Stomach (tissue), 8 donors: ENCODE measurements at regions not wholly inside any gene's neighbourhood (a gene's known extent, or its start where the extent isn't known, plus 50 kb on each side); places are given as distances from the start of the nearest gene placed in this dataset.

Experiments used
- DNase-seq, 2 donors: peaks; one replicate each; pipeline versions ENCODE4 v3.0.0 to v3.0.0-alpha.2; 2013 to 2019
- H3K27ac ChIP-seq, 5 donors: fragments of 200-600 bp in 4 of 5; sonication (generic) in 4 of 5; one replicate each; pipeline ENCODE4 v1.5.1; 2013 to 2019; ENCODE audit warnings: mild to moderate bottlenecking in 1 of 5, moderate library complexity in 1 of 5
- H3K27me3 ChIP-seq, 3 donors: fragments of 200-600 bp; sonication (generic); one replicate each; pipeline ENCODE4 v1.5.1; 2017 to 2019; ENCODE audit warnings: mixed run types in 1 of 3
- H3K36me3 ChIP-seq, 4 donors: fragments of 200-600 bp; sonication (generic); 1 replicate in 3 of 4; 2 replicates in 1 of 4; pipeline ENCODE4 v1.5.1; 2016 to 2019
- H3K4me1 ChIP-seq, 4 donors: fragments of 200-600 bp; sonication (generic); one replicate each; pipeline ENCODE4 v1.5.1; 2016 to 2019
- H3K4me3 ChIP-seq, 4 donors: fragments of 200-600 bp; sonication (generic) in 3 of 4; one replicate each; pipeline ENCODE4 v1.5.1; 2016 to 2019; ENCODE audit warnings: mild to moderate bottlenecking in 1 of 4
- H3K9me3 ChIP-seq, 4 donors: fragments of 200-600 bp; sonication (generic); one replicate each; pipeline ENCODE4 v1.5.1; 2016 to 2019
- EP300 ChIP-seq: sonication (generic); formaldehyde crosslinking; IDR thresholded peaks from one replicate; pipeline ENCODE4 v1.6.1; 2017; ENCODE audit warnings: antibody characterized with exemption
- POLR2A ChIP-seq, 4 donors: fragments of 450-650 bp; IDR thresholded peaks; one replicate each; pipeline ENCODE4 v1.6.1; 2016; ENCODE audit warnings: antibody characterized with exemption in 4 of 4, control low read depth in 2 of 4, mild to moderate bottlenecking in 1 of 4, moderate library complexity in 1 of 4
- POLR2AphosphoS5 ChIP-seq, 3 donors: sonication (generic); formaldehyde crosslinking; IDR thresholded peaks; one replicate each; pipeline ENCODE4 v1.6.1; 2016; ENCODE audit warnings: antibody characterized with exemption in 3 of 3
- WGBS, 5 donors: extraction: QIAGEN DNeasy Blood & Tissue Kit in 3 of 5; methylation state at CpG; one replicate each; pipeline versions ENCODE4 v1.1.5 to v1.1.7; 2013 to 2018; 5-methylcytosine and 5-hydroxymethylcytosine counted together
- intact Hi-C: fragments of 100-400 bp; cut with DNase I; formaldehyde crosslinking; loops from one replicate; pipeline ENCODE4 v1.15.1; 2023; ENCODE audit warnings: low total_unique reads
- TF ChIP-seq, protein P1 (sequence below), 7 experiments: fragments of 450-650 bp in 4 of 7; fragments of 200-600 bp in 3 of 7; sonication (generic) in 3 of 7; IDR thresholded peaks; one replicate each; pipeline ENCODE4 v1.5.1; 2016 to 2019; ENCODE audit warnings: antibody characterized with exemption in 7 of 7, control low read depth in 2 of 7, mild to moderate bottlenecking in 1 of 7
- donor health status: healthy with polysubstance abuse.
- donor health status: Bipolar disorder and iron deficiency.
- donor health status: healthy.

GRCh38 chr4:96260064-96260682 lies 420.3 kb downstream of the PDHA2 start:
- no peak overlapping the region for H3K27ac ChIP-seq
- H3K4me3 ChIP-seq: no peak overlapping the region
- H3K9me3 ChIP-seq: no peaks in the 10 kb centered on the region
- intact Hi-C loops: no loop called here
- no peaks in the 10 kb centered on the region for H3K27me3 ChIP-seq
- H3K4me1 ChIP-seq: peaks cover 0 to 14% (median 0%) of the 10 kb centered on the region in 4 donors
- H3K36me3 ChIP-seq: no peaks in the 10 kb centered on the region
- DNase-seq: no peak
- 56 to 71% (median 64%) methylated on average over 2 of the region's 2 CpGs for WGBS, 5 donors
- TF ChIP-seq POLR2A (IDR thresholded peaks at IDR 0.05) (no peak), EP300 (no peak), POLR2AphosphoS5 (IDR thresholded peaks at IDR 0.05) (no peak)
- TF ChIP-seq, protein P1, sequence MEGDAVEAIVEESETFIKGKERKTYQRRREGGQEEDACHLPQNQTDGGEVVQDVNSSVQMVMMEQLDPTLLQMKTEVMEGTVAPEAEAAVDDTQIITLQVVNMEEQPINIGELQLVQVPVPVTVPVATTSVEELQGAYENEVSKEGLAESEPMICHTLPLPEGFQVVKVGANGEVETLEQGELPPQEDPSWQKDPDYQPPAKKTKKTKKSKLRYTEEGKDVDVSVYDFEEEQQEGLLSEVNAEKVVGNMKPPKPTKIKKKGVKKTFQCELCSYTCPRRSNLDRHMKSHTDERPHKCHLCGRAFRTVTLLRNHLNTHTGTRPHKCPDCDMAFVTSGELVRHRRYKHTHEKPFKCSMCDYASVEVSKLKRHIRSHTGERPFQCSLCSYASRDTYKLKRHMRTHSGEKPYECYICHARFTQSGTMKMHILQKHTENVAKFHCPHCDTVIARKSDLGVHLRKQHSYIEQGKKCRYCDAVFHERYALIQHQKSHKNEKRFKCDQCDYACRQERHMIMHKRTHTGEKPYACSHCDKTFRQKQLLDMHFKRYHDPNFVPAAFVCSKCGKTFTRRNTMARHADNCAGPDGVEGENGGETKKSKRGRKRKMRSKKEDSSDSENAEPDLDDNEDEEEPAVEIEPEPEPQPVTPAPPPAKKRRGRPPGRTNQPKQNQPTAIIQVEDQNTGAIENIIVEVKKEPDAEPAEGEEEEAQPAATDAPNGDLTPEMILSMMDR (IDR thresholded peaks at IDR 0.05): no peak

DNA sequence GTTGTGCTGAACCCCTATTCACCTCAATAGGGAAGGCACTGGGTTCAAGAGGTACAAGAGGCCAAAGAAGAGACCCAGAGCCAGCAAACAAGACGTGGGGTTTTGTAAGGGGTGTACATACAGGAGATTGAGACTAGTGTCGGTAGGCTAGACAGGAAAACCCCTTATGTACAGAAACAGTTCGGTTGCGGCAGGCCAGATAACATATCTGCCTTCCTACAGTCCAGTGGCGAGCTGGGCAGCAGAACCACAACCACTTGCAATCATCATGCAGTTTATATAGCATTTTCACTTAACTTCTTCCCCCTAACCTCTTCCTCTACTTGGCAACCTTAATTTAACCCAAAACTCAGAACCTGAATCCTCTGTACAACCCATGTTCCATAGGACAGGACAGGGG lies 422.2 kb downstream of the PDHA2 start:
- TF ChIP-seq EP300 (no peak), POLR2A (IDR thresholded peaks at IDR 0.05) (no peak), POLR2AphosphoS5 (IDR thresholded peaks at IDR 0.05) (no peak)
- TF ChIP-seq, protein P1 (IDR thresholded peaks at IDR 0.05): no peak
- peak; percentile 26 to 27 for DNase-seq
- intact Hi-C loops: no loop called here
- Histone ChIP-seq H3K27ac (no peak overlapping the region), H3K4me1 (peaks cover 0 to 14% (median 0%) of the 10 kb centered on the region in 4 donors), H3K27me3 (no peaks in the 10 kb centered on the region), H3K4me3 (no peak overlapping the region), H3K9me3 (no peaks in the 10 kb centered on the region), H3K36me3 (no peaks in the 10 kb centered on the region)
- WGBS, 5 donors: 29 to 62% (median 45%) methylated on average over 5 of the region's 5 CpGs

DNA sequence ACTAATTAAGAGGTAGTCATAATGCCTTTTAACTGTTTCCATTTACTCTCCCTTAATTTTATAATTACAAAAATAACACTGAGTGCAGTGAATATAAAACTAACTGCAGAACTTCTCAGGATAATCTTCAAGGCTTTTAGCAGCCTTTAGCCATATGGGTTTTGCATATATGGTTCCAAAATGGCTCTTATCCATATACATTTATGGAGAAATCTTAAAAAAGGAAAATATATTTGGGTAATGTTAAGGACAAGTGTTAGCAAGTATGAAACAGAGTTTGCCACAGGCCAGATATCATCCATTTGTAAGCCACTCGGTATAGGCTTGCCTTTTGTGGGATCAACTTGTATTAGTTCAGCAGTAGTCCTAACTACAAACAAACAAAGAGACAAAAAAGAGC lies 423.4 kb downstream of the PDHA2 start:
- intact Hi-C loops: no loop called here
- H3K4me1 ChIP-seq: peaks cover 0 to 14% (median 0%) of the 10 kb centered on the region in 4 donors
- no peak overlapping the region for H3K4me3 ChIP-seq
- no peaks in the 10 kb centered on the region for H3K9me3 ChIP-seq
- TF ChIP-seq POLR2AphosphoS5 (IDR thresholded peaks at IDR 0.05): no peak
- TF ChIP-seq POLR2A (IDR thresholded peaks at IDR 0.05): no peak
- TF ChIP-seq EP300: no peak
- TF ChIP-seq, protein P1 (IDR thresholded peaks at IDR 0.05): no peak
- H3K36me3 ChIP-seq: no peaks in the 10 kb centered on the region
- 68 to 79% (median 72%) methylated on average over 1 of the region's 1 CpG for WGBS, 5 donors
- DNase-seq: no peak
- no peak overlapping the region for H3K27ac ChIP-seq
- H3K27me3 ChIP-seq: no peaks in the 10 kb centered on the region

DNA sequence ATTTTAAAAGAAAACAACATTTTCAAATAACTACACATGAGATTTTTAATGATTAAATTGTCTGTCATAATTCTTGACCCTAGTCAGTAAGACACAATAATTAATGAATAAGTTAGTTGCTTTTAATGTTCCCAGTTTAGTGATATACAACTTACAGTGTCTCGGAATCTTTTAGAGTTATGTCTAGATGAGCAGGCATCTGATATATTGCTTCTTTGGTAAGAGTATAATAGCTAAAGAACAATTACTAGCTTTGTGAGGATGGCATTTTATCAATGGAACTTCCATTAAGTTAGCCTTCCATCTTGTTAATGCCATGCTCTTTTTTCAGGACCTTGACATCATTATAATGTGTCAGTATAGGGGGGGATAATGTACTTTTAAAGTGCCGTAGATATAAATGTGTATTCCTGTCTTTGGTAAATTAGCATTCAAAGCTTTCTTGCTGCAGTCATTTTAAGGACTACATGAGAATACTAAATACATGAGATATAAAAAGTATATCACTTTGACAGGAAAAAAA lies 425.1 kb downstream of the PDHA2 start:
- WGBS, 5 donors: 93 to 97% (median 95%) methylated on average over 2 of the region's 2 CpGs
- TF ChIP-seq POLR2AphosphoS5 (IDR thresholded peaks at IDR 0.05): no peak
- TF ChIP-seq, protein P1 (IDR thresholded peaks at IDR 0.05): no peak
- TF ChIP-seq EP300: no peak
- TF ChIP-seq POLR2A (IDR thresholded peaks at IDR 0.05): no peak
- Histone ChIP-seq H3K4me3 (no peak overlapping the region), H3K9me3 (no peaks in the 10 kb centered on the region), H3K27ac (no peak overlapping the region), H3K36me3 (no peaks in the 10 kb centered on the region), H3K27me3 (no peaks in the 10 kb centered on the region), H3K4me1 (peaks cover 0 to 13% (median 0%) of the 10 kb centered on the region in 4 donors)
- intact Hi-C loops: no loop called here
- no peak for DNase-seq
